ENCODE measurements at regions not wholly inside any gene's neighbourhood (a gene's known extent, or its start where the extent isn't known, plus 50 kb on each side); places are given as distances from the start of the nearest gene placed in this dataset.

DNA sequence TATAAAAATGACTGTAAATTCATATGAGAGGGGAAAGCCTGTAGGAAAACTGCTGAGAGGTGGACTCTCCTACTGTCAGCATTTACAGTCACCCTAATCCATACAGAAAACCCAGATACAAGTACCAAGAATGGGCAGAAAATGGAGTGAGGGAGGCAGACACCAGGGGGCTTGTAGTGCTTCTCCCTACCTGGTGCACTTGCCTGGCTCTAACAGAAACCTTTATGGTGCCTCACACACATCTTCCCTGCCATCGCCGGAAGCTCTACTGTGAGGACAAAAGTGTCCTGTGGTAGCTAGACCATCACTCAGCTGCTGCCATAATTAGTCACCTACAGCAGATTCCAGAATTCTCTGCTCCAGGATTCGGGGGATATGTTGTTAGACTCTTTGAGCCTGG lies 441.3 kb downstream of the TFAP2B start:
- no peak for TF ChIP-seq JUNB (IDR thresholded peaks at IDR 0.05; ENCODE audit: unreplicated experiment)
- TF ChIP-seq, protein P1, sequence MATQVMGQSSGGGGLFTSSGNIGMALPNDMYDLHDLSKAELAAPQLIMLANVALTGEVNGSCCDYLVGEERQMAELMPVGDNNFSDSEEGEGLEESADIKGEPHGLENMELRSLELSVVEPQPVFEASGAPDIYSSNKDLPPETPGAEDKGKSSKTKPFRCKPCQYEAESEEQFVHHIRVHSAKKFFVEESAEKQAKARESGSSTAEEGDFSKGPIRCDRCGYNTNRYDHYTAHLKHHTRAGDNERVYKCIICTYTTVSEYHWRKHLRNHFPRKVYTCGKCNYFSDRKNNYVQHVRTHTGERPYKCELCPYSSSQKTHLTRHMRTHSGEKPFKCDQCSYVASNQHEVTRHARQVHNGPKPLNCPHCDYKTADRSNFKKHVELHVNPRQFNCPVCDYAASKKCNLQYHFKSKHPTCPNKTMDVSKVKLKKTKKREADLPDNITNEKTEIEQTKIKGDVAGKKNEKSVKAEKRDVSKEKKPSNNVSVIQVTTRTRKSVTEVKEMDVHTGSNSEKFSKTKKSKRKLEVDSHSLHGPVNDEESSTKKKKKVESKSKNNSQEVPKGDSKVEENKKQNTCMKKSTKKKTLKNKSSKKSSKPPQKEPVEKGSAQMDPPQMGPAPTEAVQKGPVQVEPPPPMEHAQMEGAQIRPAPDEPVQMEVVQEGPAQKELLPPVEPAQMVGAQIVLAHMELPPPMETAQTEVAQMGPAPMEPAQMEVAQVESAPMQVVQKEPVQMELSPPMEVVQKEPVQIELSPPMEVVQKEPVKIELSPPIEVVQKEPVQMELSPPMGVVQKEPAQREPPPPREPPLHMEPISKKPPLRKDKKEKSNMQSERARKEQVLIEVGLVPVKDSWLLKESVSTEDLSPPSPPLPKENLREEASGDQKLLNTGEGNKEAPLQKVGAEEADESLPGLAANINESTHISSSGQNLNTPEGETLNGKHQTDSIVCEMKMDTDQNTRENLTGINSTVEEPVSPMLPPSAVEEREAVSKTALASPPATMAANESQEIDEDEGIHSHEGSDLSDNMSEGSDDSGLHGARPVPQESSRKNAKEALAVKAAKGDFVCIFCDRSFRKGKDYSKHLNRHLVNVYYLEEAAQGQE (IDR thresholded peaks at IDR 0.05; ENCODE audit: unreplicated experiment): no peak
- no peak for TF ChIP-seq NANOG (IDR thresholded peaks at IDR 0.05; ENCODE audit: borderline replicate concordance)
- TF ChIP-seq STAT1 (IDR thresholded peaks at IDR 0.05; ENCODE audit: unreplicated experiment): no peak
- TF ChIP-seq, protein P2, sequence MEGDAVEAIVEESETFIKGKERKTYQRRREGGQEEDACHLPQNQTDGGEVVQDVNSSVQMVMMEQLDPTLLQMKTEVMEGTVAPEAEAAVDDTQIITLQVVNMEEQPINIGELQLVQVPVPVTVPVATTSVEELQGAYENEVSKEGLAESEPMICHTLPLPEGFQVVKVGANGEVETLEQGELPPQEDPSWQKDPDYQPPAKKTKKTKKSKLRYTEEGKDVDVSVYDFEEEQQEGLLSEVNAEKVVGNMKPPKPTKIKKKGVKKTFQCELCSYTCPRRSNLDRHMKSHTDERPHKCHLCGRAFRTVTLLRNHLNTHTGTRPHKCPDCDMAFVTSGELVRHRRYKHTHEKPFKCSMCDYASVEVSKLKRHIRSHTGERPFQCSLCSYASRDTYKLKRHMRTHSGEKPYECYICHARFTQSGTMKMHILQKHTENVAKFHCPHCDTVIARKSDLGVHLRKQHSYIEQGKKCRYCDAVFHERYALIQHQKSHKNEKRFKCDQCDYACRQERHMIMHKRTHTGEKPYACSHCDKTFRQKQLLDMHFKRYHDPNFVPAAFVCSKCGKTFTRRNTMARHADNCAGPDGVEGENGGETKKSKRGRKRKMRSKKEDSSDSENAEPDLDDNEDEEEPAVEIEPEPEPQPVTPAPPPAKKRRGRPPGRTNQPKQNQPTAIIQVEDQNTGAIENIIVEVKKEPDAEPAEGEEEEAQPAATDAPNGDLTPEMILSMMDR (conservative IDR thresholded peaks at IDR 0.05; ENCODE audit: low read depth in 2 of 2): peak in 1 of 2 experiments; percentile 30; a peak in 2 of 4 replicates
- Histone ChIP-seq H2AFZ (no peak overlapping the region; the same call in 1 of the 2 replicates), H3K4me1 (ENCODE audit: insufficient read depth) (no peaks in the 10 kb centered on the region), H3K36me3 (ENCODE audit: insufficient read depth) (no peaks in the 10 kb centered on the region), H3K4me2 (no peak overlapping the region), H3K27me3 (ENCODE audit: insufficient read depth) (no peaks in the 10 kb centered on the region), H3K79me2 (replicated peaks; ENCODE audit: insufficient read depth) (no peaks in the 10 kb centered on the region), H3F3A (replicated peaks; ENCODE audit: low read depth) (no peaks in the 10 kb centered on the region), H3K4me3 (no peak overlapping the region), H4K20me1 (replicated peaks; ENCODE audit: insufficient read depth) (no peaks in the 10 kb centered on the region), H3K27ac (ENCODE audit: low read depth) (no peak overlapping the region), H3K9me2 (ENCODE audit: insufficient read depth) (no peaks in the 10 kb centered on the region)
- no peak overlapping the region for H3K27ac Mint-ChIP-seq
- H3K27me3 Mint-ChIP-seq (ENCODE audit: insufficient read depth, low read depth, poor library complexity): no peaks in the 10 kb centered on the region
- no peaks in the 10 kb centered on the region for H3K36me3 Mint-ChIP-seq (ENCODE audit: low read depth)
- 0 out of 3 replicates have a peak, but pooled peaks cover 2% of the 10 kb centered on the region for H3K4me1 Mint-ChIP-seq
- ATAC-seq (peak; percentile 76), DNase-seq (ENCODE audit: low spot score) (peak; percentile 27)
- H3K4me3 Mint-ChIP-seq: no peak overlapping the region
- H3K9me3 Mint-ChIP-seq: no peaks in the 10 kb centered on the region

DNA sequence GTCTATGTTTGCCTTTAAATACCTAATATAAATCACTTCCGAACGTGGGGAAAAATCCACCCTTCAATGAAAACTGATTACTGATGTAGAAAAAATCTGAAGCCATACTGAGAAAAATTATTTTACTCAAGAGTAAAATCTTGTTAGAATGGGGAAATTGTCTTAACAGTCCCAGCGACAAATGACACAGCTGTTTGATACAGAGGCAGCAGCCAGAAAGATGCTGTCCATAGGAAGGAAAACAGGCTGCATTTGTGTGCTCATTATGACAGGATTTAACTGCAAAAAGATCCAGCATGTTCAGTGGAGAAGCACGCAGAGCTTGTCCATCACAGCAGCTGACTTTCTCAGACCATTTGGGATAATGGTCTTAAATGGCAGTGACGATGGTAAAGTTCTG lies 443.0 kb downstream of the TFAP2B start:
- Histone ChIP-seq H3K4me3 (no peak overlapping the region), H3F3A (replicated peaks; ENCODE audit: low read depth) (no peaks in the 10 kb centered on the region), H3K36me3 (ENCODE audit: insufficient read depth) (no peaks in the 10 kb centered on the region), H4K20me1 (replicated peaks; ENCODE audit: insufficient read depth) (no peaks in the 10 kb centered on the region), H3K27me3 (ENCODE audit: insufficient read depth) (no peaks in the 10 kb centered on the region), H3K27ac (ENCODE audit: low read depth) (no peak overlapping the region), H3K4me1 (ENCODE audit: insufficient read depth) (no peaks in the 10 kb centered on the region), H2AFZ (peak overlapping the region; percentile 60; the same call in 1 of the 2 replicates), H3K9me2 (ENCODE audit: insufficient read depth) (no peaks in the 10 kb centered on the region), H3K79me2 (replicated peaks; ENCODE audit: insufficient read depth) (no peaks in the 10 kb centered on the region), H3K4me2 (no peak overlapping the region)
- Mint-ChIP-seq H3K4me1 (peaks cover 8% of the 10 kb centered on the region; the same call in 2 of the 3 replicates), H3K4me3 (no peak overlapping the region), H3K9me3 (no peaks in the 10 kb centered on the region), H3K36me3 (ENCODE audit: low read depth) (no peaks in the 10 kb centered on the region), H3K27ac (no peak overlapping the region), H3K27me3 (ENCODE audit: insufficient read depth, low read depth, poor library complexity) (no peaks in the 10 kb centered on the region)
- ATAC-seq: no peak
- no peak for DNase-seq (ENCODE audit: low spot score)
- TF ChIP-seq POLR2AphosphoS5 (IDR thresholded peaks at IDR 0.05; ENCODE audit: low read depth) (no peak), STAT1 (IDR thresholded peaks at IDR 0.05; ENCODE audit: unreplicated experiment) (no peak), EZH2phosphoT487 (IDR thresholded peaks at IDR 0.05; ENCODE audit: unreplicated experiment) (no peak), JUNB (IDR thresholded peaks at IDR 0.05; ENCODE audit: unreplicated experiment) (no peak), ZNF114 (CRISPR knock-in tag; IDR thresholded peaks at IDR 0.05) (no peak), ZNF331 (CRISPR knock-in tag; IDR thresholded peaks at IDR 0.05; ENCODE audit: low read depth) (no peak), NANOG (IDR thresholded peaks at IDR 0.05; ENCODE audit: borderline replicate concordance) (no peak)
- TF ChIP-seq, protein P1 (IDR thresholded peaks at IDR 0.05; ENCODE audit: unreplicated experiment): no peak
